CD4-positive, alpha-beta T cell treated with Interleukin-4 for 1 hour (primary cell): ENCODE measurements at regions not wholly inside any gene's neighbourhood (a gene's known extent, or its start where the extent isn't known, plus 50 kb on each side); places are given as distances from the start of the nearest gene placed in this dataset.
A peak's percentile ranks its signal among the peaks of the same experiment; 100 is the strongest.
"Not testable (repeated sequence)": the region's sequence is repeated elsewhere in the genome, so short reads cannot be mapped to it uniquely, and the experiment has no call there.

Experiments used
- DNase-seq, 2 donors: peaks; one replicate each; pipeline ENCODE4 v3.0.0-alpha.2; 2020 to 2022

DNA sequence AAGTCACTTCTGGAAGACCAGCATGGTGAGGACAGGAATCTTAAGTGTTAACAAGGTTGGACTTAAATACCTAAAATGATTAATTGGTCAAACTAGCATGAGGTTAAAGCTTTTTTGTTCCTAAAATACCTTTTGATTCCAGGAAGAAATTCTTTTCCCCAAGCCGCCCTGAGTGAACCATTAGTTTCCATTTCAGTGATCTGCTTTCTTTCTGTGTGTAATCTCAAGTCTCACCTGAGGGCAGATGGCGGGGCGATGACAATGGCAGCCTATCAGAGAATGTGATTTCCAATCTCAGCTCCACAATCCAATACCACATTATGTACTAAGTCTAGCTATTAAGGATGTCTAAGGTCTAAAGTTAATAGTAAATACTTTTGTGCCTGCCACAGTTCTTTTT is 390.9 kb upstream of the SGCG start:
- no peak for DNase-seq

- no peak for DNase-seq
These were observed 387.1 kb upstream of the SGCG start for GRCh38 chr13:22793598-22794134.

DNA sequence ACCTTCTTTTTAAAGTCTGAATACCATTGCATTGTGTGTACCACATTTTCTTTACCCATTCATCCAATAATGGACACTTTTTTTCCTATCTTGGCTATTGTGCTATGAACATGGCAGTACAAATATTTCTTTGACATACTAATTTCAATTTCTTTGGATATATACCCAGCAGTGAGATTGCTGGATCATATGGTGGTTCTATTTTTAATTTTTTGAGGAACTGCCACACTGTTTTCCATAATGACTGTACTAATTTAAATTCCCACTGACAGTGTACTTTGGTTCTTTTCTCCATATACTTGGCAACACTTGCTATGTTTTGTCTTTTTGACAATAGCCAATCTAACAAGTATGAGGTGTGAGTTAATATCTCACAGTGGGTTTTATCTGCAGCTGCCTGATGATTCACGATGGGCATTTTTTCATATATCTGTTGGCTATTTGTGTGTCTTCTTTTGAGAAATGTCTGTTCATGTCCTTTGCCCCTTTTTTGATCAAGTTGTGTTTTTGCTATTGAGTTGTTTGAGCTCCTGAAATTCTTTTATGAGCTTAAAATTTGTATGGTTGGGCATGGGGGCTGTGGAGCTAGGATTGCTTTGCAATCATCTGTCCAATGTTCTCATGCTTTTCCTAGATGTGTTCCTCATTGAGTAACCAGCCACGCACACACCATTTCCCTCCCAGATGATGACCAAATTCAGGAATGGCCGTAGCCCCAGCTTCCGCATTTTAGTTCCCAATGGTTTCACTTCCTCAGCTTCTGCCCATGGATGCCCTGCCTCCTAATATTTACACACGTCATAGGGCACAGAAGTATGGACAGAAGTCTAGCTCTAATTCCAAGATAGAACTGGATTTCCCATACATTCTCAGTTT is 380.0 kb upstream of the SGCG start:
- peak; percentile 25 to 41 for DNase-seq

DNA sequence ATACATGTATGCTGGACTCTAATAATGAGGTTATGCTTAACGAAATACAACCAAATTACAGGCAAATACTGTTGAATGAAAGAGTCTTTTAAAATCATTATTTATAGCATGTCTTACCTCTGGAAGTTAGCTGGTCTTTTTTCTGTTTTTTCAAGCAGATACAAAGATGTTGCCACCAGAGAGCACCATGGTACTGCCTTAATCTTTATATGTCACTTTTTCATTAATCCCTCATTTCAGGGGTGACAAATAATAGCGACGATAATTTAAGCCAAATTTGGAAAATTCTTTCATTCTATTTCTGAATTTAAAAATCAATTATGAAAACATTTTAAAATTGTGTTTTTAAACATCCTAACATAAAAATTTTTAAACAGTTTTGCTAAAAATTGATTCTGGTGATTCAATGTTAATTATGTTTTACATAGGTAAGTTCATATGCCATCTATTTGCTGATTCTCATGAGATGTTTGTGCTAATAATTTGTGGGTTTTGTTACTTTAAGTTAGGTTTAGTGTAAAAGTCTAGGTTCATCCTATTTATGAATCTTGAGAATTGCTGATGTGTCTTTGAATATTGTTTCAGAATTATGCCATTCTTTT is 379.3 kb upstream of the SGCG start:
- no peak for DNase-seq

DNA sequence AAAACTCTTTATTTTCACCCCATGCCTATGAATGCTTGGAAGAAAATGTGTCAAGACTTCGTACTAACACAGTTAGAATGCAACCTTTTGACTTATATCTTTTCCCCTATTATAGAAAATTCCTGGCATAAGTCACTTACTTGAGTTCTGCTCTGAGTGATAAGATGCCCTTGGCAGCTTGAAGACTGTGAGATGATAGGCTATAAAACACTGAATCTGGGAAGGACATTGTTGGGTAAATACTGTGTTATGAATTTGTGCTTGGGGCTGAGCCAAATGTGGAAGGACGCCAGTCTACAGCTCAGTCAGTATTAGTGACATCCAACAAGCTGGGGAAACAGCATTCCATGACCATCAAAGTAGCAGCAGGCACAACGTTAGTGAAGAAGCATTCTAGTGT is 368.0 kb upstream of the SGCG start:
- DNase-seq = no peak

GRCh38 chr13:22813531-22814377 is 367.0 kb upstream of the SGCG start:
- DNase-seq = not testable (repeated sequence)

- DNase-seq = not testable (repeated sequence)
These were observed 366.3 kb upstream of the SGCG start for GRCh38 chr13:22814433-22814832.

DNA sequence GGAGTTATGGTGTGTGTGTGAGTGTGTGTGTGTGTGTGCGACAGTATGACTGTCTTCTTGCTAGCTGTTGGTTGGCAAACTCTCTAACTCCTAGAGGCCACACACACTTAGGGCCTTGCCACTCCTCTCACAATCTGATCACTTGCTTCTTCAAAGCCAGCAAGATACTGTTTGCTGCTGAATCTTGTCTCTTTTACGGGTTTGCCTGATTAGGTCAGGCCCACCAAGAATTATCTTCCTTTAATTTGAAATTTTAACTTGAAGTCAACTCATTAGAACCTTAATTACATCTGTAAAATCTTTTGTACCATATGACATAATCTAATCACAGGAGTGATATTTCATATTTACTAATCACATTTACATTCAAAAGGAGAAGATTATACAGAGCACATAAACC is 359.2 kb upstream of the SGCG start:
- DNase-seq = no peak

DNA sequence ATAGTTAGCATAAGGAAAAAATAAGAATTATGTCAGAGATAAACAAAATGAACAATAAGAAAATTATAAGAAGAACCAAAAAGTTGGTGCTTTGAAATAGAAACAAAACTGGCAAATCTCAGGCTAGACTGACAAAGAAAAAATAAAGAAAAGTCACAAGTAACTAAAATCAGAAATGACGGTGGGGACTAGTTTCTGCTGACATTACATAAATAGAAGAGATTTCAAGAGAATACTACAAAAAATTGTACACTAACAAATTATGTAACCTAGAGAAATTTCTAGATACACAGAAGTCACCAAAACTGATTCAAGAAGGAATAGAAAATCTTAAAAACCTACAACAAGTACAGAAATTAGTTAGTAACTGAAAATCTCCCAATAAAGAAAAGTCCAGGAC is 355.6 kb upstream of the SGCG start:
- DNase-seq = no peak

DNA sequence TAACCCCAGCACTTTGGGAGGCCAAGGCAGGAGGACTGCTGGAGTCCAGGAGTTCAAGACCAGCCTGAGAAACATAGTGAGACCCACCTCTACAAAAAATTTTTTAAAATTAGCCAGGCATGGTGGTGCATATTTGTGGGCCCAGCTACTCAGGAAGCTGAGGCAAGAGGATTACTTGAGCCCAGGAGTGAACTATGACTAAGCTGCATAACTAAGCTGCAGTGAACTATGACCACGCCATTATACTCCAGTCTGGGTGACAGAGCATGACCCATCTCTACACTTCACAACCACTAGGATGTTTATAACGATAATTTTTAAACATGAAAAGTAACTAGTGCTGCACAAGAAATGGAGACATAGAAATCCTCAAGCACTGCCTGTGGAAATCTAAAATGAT is 352.7 kb upstream of the SGCG start:
- DNase-seq = no peak

- DNase-seq = no peak
These were observed 344.3 kb upstream of the SGCG start for GRCh38 chr13:22836475-22836874.

DNA sequence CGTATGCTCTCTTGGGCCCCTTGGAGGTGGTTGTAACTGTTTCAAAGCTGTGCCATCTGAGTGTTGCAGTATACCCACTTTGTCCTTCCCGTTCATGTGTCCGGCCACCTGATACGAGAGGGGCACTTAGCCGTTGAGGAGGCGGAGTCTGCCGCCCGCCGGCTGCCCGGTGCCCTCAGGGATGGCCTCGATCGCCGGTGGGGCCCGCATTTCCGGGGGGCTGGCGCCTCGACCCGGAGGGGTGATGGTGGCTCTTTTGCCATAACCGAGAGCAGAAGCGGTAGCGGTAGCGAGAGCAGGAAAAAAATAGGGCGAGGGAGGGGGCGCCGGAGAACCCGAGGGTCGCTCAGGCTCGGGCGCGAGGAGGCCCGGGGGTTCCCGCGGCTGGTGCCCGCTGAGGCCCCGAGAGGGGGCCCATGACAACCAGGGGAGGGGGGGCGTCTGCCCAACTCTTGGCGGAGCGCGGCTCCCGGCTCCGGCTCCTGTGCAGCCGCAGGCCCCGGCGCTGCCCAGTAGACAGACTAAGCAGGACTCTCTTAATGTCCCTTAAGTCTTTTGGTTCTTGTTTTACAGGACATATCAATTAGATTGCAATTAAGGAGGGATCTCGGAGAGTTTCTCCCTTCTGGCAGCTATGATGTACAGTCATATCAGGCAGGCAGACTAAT is 342.7 kb upstream of the SGCG start:
- no peak for DNase-seq

DNA sequence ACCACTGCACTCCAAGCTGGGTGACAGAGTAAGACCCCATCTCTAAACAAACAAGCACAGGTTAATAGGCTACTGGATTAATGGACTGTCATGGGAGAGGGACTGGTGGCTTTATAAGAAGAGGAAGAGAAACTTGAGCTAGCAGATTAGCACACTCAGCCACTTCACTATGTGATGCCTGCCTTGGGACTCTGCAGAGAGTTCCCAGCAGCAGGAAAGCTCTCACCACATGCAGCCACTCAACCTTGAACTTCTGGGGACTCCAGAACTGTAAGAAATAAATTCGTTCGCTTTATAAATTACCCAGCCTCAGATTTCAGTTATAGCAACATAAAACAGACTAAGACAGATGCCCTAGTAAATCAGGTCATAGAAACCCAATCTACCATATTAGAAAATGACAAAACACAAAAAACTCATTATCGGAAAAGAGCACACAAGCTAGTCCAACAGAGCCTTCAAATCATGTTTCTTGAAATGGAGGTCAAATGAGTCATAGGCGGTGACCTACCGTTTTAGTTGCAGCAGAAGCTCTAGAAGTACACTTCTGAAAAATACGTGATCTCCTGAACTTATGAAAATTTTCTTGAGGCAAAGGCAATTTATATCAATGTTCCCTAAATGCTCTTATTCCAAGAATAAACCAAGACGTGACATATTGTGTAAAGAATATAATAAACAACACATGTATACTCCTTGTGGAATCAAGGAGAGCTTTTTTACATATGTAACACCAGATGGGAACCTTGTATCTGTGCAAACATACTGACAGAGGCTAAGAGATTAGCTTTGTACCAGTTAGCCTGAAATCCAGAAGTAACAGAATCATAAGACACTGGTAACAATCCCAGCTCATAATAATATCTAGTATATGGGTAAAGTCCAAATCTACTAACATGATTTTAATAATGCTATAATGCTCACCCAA is 340.9 kb upstream of the SGCG start:
- DNase-seq = no peak

- no peak for DNase-seq
These were observed 334.2 kb upstream of the SGCG start for GRCh38 chr13:22846551-22846950.

DNA sequence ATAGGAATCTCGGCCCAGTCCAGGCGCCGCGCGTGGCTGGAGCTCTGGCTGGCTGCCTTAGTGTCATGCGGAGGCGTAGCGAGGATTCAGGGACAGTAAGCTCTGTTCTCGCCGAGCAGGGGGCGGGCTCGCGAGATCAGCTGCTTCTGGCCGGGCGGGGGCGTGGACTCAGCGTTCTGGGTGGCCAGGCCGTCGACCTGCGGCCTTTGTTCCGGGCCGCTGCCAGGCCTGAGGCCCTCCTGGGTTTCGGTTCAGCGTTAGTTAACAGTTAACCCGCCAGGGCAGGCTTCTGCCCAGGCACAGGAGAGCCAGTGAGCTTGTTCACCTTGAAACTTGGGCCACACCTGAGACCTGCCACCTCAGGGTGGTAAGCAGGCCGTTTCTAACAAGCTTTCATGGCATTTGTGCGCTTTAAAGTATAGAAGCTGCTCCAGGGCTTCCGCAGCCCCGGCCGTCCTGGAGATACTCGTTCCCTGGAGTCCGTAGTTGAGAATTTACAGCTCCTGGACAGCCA is 332.2 kb upstream of the SGCG start:
- no peak for DNase-seq

DNA sequence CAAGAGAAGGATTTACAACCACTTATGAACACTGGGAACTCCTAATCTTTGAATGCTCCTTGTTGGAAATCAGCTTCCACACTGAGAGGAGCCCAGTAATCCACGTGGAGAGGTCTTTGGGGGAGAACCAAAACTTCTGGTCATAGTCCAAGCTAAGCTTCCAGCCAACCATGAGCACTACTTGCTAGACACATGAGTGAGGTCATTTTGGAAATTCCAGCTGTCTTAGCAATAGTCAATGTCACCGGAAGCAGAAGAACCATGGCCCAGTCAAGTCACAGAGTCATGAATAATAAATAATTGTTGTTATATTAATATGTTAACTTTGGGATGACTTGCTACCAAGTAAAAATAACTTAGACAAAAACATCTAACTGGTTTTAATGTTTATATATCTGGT is 324.9 kb upstream of the SGCG start:
- DNase-seq = no peak

DNA sequence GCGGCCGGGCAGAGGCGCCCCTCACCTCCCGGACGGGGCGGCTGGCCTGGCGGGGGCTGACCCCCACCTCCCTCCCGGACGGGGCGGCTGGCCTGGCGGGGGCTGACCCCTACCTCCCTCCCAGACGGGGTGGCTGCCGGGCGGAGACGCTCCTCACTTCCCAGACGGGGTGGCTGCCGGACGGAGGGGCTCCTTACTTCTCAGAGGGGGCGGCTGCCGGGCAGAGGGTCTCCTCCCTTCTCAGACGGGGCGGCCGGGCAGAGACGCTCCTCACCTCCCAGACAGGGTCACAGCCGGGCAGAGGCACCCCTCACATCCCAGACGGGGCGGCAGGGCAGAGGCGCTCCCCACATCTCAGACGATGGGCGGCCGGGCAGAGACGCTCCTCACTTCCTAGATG is 321.8 kb upstream of the SGCG start:
- DNase-seq = not testable (repeated sequence)

DNA sequence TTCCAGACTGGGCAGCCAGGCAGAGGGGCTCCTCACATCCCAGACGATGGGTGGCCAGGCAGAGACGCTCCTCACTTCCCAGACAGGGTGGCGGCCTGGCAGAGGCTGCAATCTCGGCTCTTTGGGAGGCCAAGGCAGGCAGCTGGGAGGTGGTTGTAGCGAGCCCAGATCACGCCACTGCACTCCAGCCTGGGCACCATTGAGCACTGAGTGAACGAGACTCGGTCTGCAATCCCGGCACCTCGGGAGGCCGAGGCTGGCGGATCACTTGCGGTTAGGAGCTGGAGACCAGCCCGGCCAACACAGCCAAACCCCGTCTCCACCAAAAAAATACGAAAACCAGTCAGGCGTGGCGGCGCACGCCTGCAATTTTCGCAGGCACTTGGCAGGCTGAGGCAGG is 321.4 kb upstream of the SGCG start:
- not testable (repeated sequence) for DNase-seq

GRCh38 chr13:22861958-22862466 is 318.8 kb upstream of the SGCG start:
- no peak for DNase-seq

- DNase-seq = no peak
These were observed 318.3 kb upstream of the SGCG start for GRCh38 chr13:22862478-22862877.

DNA sequence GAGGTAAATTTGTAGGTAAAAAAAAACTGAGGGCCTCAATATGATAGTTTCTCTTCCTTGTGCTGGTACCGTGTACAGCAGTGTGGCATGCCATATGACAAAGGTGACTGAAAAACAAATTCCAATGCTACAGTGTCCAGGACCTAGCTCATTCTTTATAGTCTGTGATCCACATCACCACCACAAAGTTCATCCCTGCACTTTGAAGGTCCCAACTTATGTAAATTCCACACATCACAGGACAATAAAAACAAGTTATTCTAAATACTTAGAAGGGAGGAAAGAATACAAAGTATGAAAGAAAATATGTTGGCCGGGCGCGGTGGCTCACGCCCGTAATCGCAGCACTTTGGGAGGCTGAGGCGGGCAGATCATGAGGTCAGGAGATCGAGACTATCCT is 314.6 kb upstream of the SGCG start:
- no peak for DNase-seq
